Adrenal gland (tissue), 5 donors: ENCODE measurements at regions not wholly inside any gene's neighbourhood (a gene's known extent, or its start where the extent isn't known, plus 50 kb on each side); places are given as distances from the start of the nearest gene placed in this dataset.

ENCODE experiments used
- CTCF ChIP-seq, 6 experiments: fragments of 450-650 bp in 4 of 6; fragments of 200-600 bp in 2 of 6; sonication (generic) in 1 of 6; IDR thresholded peaks; 1 replicate in 5 of 6; 2 replicates in 1 of 6; pipeline versions ENCODE4 v1.5.1 to v1.8.0; 2016 to 2021; ENCODE audit warnings: antibody characterized with exemption in 6 of 6, mild to moderate bottlenecking in 2 of 6, moderate library complexity in 1 of 6
- POLR2A ChIP-seq, 2 donors: fragments of 450-650 bp; IDR thresholded peaks; one replicate each; pipeline ENCODE4 v1.6.1; 2017; ENCODE audit warnings: antibody characterized with exemption in 2 of 2, mild to moderate bottlenecking in 2 of 2, moderate library complexity in 1 of 2
- donor health status: DM: no; HTN: no; CAD: no.

DNA sequence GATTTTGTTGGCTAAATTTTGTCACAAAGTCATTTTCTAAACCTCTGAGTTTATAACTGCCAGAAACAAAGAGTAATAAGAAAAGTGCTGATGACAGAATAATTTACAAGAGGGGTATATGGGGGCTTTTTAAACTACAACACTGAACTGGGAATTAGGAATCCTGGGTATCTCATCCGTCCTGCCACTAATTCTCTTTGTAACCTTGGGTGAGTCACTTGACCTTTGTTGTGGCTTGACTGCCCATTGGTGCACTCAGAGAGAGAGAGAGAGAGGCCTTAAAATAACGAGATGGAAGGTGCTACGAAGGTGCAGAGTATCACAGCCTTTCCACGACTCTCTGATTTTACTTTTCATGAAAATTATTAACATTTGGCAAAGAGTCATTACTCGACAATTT is 130.3 kb upstream of the CNTLN start:
- TF ChIP-seq POLR2A (IDR thresholded peaks at IDR 0.05) (no peak), CTCF (IDR thresholded peaks at IDR 0.05) (no peak)
